ENCODE measurements at regions not wholly inside any gene's neighbourhood (a gene's known extent, or its start where the extent isn't known, plus 50 kb on each side); places are given as distances from the start of the nearest gene placed in this dataset.

DNA sequence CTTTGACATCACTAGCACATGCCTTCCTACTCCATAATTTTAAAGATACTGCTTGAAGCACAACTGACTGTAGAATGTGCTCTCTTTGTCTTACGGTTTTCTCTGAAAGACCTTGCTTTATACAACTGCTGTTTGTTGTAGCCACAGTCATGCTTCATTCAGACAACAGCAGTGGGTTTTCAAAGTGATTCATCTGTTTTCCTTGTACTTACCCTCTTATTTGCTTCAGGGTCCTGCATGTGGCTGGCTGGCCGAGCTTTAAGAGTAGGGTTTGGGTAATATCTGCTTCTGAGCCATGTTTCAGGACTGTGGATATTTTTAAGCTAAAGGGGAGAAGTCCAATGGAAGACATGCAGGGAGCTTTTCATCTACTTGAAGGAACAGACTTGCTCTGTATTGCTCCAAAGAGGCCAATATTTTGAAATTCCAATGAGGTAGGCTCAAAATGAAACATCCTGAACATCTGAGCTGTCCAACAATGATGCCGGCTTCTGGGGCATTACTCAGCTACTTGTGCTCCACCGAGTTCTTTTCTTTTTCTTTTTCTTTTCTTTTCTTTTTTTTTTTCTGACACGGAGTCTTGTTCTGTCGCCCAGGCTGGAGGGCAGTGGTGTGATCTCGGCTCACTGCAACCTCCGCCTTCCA is 160.2 kb upstream of the SGK1 start:
- no peak for DNase-seq

DNA sequence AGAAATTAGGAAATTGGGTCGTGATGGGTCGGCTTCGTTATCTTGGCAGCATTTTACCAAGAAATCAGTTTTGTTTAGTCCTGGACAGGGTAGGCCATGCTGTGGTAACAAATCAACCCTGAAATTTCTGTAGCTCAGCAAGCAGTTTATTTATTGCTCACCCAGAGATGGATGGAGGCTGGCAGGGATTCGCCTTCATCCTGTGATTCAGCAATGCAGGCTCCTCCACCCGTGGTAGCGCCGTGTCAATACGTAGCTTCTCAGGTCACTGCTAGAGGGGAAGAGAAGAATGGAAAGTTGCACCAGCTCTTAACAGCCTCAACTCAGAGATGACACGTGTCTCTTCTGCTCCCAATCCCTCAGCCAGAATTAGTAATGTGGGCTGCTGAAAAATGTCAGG is 157.0 kb upstream of the SGK1 start:
- no peak for DNase-seq

- no peak for DNase-seq
These were observed 154.7 kb upstream of the SGK1 start for GRCh38 chr6:134472661-134473060.

- no peak for DNase-seq
These were observed 154.1 kb upstream of the SGK1 start for GRCh38 chr6:134472046-134472445.

- no peak for DNase-seq
These were observed 152.6 kb upstream of the SGK1 start for GRCh38 chr6:134470457-134470975.

GRCh38 chr6:134469702-134470456 is 152.0 kb upstream of the SGK1 start:
- no peak for DNase-seq

- DNase-seq: no peak
These were observed 150.7 kb upstream of the SGK1 start for GRCh38 chr6:134468633-134469032.

DNA sequence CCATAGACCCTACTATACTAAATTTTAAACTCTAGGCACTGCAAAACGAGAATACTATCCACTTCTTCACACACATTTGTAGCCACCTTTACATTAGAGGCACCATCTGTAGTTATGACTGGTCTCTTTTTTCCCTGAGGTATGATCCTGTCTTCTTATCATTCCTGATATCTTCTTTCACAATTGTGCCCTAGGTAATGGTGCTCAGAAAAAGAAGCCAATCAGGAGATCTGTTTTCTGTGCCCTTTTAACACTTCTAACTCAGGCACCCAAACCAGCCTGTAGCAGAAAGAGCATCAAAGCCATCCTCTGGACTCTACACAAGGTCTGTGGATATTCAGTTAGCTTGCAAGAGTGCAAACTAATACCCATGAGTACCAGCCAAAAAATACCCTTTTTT is 149.7 kb upstream of the SGK1 start:
- no peak for DNase-seq

GRCh38 chr6:134466771-134467525 is 149.0 kb upstream of the SGK1 start:
- no peak for DNase-seq

- no peak for DNase-seq
These were observed 146.9 kb upstream of the SGK1 start for GRCh38 chr6:134464690-134465411.

- no peak for DNase-seq
These were observed 141.1 kb upstream of the SGK1 start for GRCh38 chr6:134458857-134459657.

- DNase-seq: no peak
These were observed 140.0 kb upstream of the SGK1 start for GRCh38 chr6:134457941-134458340.

DNA sequence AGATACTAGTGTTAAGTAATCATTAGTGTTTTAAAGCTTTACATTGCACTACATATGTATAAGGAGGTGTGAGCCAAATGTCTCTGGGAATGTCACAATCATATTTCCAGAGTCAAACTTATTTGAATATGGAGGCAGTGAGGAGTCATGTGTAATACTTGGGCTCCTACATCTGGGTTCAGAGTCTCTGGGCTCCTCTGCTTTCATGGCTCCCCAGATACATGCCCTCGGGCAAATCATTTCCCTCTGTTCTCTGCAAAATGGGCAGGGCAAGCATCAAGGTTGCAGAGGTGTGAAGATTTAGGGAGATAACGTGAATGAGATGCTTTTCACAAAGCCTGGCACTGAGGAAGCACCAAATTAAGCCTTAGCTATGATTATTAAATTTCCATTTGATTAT is 138.3 kb upstream of the SGK1 start:
- no peak for DNase-seq

- no peak for DNase-seq
These were observed 137.4 kb upstream of the SGK1 start for GRCh38 chr6:134455319-134455718.

- no peak for DNase-seq
These were observed 136.9 kb upstream of the SGK1 start for GRCh38 chr6:134454794-134455193.

- no peak for DNase-seq
These were observed 136.0 kb upstream of the SGK1 start for GRCh38 chr6:134453792-134454510.

DNA sequence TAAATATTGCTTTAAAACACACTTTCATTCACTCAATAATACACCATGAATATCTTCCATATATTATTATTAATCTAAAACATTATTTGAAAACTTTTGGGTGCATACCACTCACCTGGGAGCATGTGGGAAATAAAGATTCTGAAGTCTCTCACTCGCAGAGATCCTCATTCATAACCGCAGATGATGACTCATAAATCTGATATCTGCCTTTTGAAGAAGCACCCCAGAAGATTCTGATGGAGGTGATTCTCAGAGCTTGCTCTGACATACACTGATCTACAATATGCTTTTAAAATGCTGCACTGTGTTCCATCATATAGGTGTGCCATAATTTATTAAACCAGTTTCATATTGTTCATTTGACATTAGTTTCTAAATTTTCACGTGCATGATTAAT is 135.0 kb upstream of the SGK1 start:
- no peak for DNase-seq

DNA sequence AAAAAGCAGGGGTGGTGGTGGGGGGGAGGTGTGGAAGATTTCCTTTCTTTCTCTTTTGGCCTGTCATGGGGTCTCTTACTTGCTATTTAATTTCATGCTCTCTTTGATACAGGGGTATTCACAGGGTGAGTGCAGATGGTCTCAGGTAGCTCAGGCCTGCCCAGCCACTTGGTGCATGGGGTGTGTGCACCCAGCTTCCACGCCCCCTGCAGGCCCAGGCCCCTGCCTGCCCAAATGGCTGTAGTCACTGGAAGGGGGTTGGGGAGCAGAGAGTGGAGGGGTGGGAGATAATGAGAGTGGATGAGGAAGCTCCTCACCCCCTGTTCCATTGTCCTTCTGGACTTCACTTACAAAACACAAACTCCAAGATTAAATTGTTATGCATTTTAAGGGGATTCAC is 133.6 kb upstream of the SGK1 start:
- DNase-seq: no peak

DNA sequence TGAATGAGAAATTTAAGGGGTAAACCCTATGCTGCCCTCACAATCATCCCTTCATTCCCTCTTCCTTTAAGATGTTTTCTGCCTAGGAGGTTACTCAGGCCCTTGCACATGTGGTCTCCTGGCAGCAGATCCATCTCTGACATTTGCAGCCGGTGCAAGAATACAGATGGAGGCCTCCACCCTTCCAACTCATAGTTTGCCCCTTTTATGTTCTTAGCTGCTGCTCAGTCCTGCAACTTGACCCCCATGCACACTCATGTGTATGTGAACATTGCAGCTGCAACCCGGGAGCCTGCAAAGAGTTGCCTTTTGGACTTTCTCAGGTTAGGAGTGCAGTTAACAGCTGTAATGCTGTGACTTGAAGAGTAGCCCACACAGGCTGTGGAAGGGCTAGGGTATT is 131.9 kb upstream of the SGK1 start:
- DNase-seq: no peak

GRCh38 chr6:134449004-134449403 is 131.1 kb upstream of the SGK1 start:
- no peak for DNase-seq

DNA sequence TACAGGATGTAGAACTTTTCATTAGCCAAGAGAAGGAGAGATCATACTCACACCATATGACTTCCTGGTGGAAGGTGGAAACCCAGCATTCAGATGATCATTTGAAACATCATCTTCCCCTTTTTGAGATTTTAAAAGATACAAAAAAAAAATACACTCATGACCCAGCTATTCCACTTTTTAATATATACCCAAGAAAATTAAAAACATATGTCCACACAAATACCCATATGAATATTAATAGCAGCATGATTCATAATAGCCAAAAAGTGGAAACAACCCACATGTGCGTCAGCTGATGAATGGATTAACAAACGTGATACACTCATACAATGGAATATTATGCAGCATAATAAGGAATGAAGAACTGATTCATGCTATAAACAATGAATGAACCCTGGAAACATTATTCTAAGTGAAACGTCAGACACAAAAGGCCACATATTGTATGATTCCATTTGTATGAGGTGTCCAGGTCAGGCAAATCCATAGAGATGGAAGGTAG is 130.0 kb upstream of the SGK1 start:
- no peak for DNase-seq
